HL-60 (cell line): ENCODE measurements at regions not wholly inside any gene's neighbourhood (a gene's known extent, or its start where the extent isn't known, plus 50 kb on each side); places are given as distances from the start of the nearest gene placed in this dataset.

Experiments
- DNase-seq, 2 experiments: peaks; one replicate each; pipeline ENCODE4 v3.0.0-alpha.2; 2010 to 2020; ENCODE audit warnings: low read depth in 1 of 2, low spot score in 1 of 2
- H3K27ac ChIP-seq: fragments of 250-450 bp; sonication (Bioruptor Pico); replicated peaks from 2 replicates; pipeline ENCODE4 v1.5.1; 2020; ENCODE audit warnings: mild to moderate bottlenecking, moderate library complexity
- H3K27me3 ChIP-seq: fragments of 250-450 bp; sonication (Bioruptor Pico); 2 replicates; pipeline ENCODE4 v1.5.1; 2021; ENCODE audit warnings: mild to moderate bottlenecking, moderate library complexity; ENCODE audit not compliant: insufficient read depth, poor library complexity, severe bottlenecking
- H3K4me3 ChIP-seq: replicated peaks from 2 replicates; pipeline ENCODE4 v1.5.1; 2011; ENCODE audit warnings: mild to moderate bottlenecking, control low read depth, low read length; ENCODE audit not compliant: insufficient read depth
- GABPA ChIP-seq: IDR thresholded peaks from 2 replicates; pipeline ENCODE4 v1.6.1; 2012; ENCODE audit warnings: low read depth
- POLR2AphosphoS5 ChIP-seq: IDR thresholded peaks from 2 replicates; pipeline ENCODE4 v1.6.1; 2012; ENCODE audit warnings: low read depth
- SPI1 ChIP-seq: IDR thresholded peaks from 2 replicates; pipeline ENCODE4 v1.6.1; 2012; ENCODE audit warnings: low read depth, mild to moderate bottlenecking, borderline replicate concordance
- TF ChIP-seq, protein P1 (sequence below): IDR thresholded peaks from one replicate; pipeline ENCODE4 v1.5.1; 2011; ENCODE audit warnings: low read length, control low read depth, inconsistent platforms; ENCODE audit not compliant: insufficient read depth
- TF ChIP-seq, protein P2 (sequence below): IDR thresholded peaks from 2 replicates; pipeline ENCODE4 v1.6.1; 2012; ENCODE audit warnings: low read depth; ENCODE audit not compliant: insufficient replicate concordance

DNA sequence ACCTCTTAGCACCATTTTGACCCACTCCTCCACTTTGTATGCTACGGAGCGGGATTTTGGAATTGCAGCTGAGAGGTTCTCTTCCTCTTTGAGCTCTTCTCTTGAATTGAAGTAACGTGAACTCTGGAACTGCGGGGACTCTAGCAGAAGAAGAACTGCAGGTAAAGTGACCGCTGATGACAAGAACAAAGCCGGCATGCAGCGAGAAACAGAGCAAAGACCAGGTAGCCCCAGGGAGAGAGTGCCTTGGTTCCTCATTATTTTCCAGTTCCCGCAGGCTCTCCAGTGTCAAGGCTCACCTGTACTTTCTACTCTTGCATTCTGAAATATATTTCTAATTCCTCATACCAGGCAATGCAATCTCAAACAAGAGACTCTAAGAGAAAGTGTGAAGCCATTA is 260.3 kb upstream of the GPC6 start:
- DNase-seq: no peak
- Histone ChIP-seq H3K4me3 (no peak overlapping the region), H3K27me3 (no peaks in the 10 kb centered on the region), H3K27ac (no peak overlapping the region)
- TF ChIP-seq, protein P1, sequence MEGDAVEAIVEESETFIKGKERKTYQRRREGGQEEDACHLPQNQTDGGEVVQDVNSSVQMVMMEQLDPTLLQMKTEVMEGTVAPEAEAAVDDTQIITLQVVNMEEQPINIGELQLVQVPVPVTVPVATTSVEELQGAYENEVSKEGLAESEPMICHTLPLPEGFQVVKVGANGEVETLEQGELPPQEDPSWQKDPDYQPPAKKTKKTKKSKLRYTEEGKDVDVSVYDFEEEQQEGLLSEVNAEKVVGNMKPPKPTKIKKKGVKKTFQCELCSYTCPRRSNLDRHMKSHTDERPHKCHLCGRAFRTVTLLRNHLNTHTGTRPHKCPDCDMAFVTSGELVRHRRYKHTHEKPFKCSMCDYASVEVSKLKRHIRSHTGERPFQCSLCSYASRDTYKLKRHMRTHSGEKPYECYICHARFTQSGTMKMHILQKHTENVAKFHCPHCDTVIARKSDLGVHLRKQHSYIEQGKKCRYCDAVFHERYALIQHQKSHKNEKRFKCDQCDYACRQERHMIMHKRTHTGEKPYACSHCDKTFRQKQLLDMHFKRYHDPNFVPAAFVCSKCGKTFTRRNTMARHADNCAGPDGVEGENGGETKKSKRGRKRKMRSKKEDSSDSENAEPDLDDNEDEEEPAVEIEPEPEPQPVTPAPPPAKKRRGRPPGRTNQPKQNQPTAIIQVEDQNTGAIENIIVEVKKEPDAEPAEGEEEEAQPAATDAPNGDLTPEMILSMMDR: no peak
- TF ChIP-seq GABPA: no peak

DNA sequence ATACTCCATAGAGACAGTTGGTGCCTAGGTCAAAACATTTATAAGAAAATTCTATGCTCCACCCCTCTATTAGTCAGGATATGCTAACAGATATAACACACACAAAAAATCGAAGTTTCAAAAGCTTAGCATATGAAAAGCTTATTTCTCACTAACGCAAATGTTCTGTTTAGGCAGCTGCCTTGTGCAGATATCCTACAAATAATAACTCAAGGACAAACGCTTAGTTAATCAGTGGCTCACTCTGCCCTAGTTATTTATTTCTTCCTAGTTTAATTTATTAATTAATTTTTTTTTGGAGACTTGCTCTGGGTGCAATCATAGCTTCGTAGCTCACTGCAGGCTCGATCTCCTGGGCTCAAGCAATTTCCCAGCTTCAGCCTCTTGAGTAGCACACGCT is 259.7 kb upstream of the GPC6 start:
- no peak for TF ChIP-seq GABPA
- TF ChIP-seq, protein P2, sequence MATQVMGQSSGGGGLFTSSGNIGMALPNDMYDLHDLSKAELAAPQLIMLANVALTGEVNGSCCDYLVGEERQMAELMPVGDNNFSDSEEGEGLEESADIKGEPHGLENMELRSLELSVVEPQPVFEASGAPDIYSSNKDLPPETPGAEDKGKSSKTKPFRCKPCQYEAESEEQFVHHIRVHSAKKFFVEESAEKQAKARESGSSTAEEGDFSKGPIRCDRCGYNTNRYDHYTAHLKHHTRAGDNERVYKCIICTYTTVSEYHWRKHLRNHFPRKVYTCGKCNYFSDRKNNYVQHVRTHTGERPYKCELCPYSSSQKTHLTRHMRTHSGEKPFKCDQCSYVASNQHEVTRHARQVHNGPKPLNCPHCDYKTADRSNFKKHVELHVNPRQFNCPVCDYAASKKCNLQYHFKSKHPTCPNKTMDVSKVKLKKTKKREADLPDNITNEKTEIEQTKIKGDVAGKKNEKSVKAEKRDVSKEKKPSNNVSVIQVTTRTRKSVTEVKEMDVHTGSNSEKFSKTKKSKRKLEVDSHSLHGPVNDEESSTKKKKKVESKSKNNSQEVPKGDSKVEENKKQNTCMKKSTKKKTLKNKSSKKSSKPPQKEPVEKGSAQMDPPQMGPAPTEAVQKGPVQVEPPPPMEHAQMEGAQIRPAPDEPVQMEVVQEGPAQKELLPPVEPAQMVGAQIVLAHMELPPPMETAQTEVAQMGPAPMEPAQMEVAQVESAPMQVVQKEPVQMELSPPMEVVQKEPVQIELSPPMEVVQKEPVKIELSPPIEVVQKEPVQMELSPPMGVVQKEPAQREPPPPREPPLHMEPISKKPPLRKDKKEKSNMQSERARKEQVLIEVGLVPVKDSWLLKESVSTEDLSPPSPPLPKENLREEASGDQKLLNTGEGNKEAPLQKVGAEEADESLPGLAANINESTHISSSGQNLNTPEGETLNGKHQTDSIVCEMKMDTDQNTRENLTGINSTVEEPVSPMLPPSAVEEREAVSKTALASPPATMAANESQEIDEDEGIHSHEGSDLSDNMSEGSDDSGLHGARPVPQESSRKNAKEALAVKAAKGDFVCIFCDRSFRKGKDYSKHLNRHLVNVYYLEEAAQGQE: no peak
- TF ChIP-seq, protein P1: no peak
- no peak for TF ChIP-seq SPI1
- TF ChIP-seq POLR2AphosphoS5: no peak
- H3K27ac ChIP-seq: no peak overlapping the region

DNA sequence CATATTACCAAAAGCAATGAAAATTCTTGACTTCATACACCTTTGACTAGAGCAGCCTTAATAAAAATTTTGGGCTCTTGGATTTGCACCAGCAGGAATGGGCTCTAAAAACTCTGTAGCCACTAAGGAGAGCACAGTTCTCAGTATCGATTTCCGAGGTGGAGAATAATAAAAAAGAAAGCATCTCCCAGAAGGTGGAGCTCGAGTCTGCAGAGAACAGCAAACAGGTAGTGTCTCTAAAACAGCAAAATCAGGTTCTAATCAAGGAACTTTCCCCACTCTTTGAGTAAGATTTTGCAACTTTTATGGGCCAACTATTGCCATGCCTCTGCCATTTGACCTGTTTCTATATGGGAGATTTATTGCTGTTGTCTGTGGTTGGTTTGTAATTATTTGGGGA is 258.7 kb upstream of the GPC6 start:
- TF ChIP-seq POLR2AphosphoS5: no peak
- TF ChIP-seq, protein P1: no peak
- TF ChIP-seq GABPA: no peak
- TF ChIP-seq SPI1: no peak
- TF ChIP-seq, protein P2: no peak
- Histone ChIP-seq H3K27ac (no peak overlapping the region), H3K4me3 (no peak overlapping the region), H3K27me3 (no peaks in the 10 kb centered on the region)
- no peak for DNase-seq

More for the DNA sequence above, 259.7 kb upstream of the GPC6 start:
- Histone ChIP-seq H3K4me3 (no peak overlapping the region), H3K27me3 (no peaks in the 10 kb centered on the region)
- DNase-seq: no peak

DNA sequence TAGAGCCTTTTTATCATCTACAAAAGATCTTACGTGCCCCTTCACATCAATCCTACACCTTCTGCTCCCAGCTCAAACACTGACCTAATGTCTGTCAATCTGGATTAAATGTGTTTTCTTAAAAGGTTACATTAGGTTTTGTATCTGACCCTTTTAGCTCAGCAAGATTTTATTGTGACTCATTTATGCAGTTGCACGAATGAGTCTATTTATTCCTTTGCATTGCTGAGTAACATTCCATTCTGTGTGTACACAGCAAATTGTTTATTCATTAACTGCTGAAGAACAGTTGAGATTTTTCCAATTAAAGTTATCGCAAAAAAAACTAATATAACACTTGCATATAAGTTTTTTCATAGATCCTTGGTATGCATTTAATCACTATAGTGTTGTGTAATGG is 253.9 kb upstream of the GPC6 start:
- H3K27ac ChIP-seq: no peak overlapping the region
- no peak for DNase-seq
- TF ChIP-seq, protein P2: no peak
- no peaks in the 10 kb centered on the region for H3K27me3 ChIP-seq
- H3K4me3 ChIP-seq: no peak overlapping the region
